Activated gamma-delta T cell treated with Interleukin-2 at 50 U/mL for 16 hours (primary cell): ENCODE measurements at regions not wholly inside any gene's neighbourhood (a gene's known extent, or its start where the extent isn't known, plus 50 kb on each side); places are given as distances from the start of the nearest gene placed in this dataset.
"Not testable (repeated sequence)": the region's sequence is repeated elsewhere in the genome, so short reads cannot be mapped to it uniquely, and the experiment has no call there.

Experiments
- DNase-seq: peaks from one replicate; pipeline ENCODE4 v3.0.0-alpha.2; 2020

DNA sequence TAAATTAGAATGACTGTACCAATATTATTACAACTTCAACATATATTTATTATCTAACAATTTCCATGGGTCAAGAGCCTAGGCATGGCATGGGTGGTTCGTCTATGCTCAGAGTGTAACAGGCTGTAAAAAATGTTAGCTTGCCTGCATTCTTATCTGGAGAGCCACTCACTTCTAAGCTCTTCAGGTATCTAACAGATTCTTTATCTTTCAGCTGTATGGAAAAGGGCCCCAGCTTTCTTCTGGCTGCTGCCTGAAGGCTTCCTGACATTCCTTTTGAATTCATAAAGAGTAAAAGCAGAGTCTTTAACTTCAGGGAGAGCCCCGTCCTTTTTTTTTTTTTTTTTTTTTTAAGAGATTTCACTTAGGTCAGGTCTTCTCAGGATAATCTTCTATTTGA lies 648.8 kb downstream of the NXPH1 start:
- DNase-seq, result no peak

DNA sequence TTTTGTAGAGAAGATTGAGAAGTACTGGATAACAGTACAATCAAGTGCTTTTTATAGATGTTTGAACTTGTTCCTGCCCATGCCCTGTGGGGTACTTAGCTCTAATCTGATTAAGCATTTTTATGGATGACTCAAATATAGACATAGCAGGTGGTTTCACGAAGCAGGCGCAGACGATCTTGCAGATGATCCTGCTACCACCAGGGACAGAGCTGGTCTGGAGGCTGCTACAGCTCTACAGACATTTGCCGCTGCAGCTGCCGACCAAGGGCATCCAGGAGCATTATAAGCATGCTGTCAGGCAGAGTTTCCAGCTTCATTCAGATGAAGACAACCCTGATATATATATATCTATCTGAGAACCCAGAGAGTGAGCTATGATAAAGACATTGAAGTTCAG lies 650.4 kb downstream of the NXPH1 start:
- DNase-seq, result no peak

DNA sequence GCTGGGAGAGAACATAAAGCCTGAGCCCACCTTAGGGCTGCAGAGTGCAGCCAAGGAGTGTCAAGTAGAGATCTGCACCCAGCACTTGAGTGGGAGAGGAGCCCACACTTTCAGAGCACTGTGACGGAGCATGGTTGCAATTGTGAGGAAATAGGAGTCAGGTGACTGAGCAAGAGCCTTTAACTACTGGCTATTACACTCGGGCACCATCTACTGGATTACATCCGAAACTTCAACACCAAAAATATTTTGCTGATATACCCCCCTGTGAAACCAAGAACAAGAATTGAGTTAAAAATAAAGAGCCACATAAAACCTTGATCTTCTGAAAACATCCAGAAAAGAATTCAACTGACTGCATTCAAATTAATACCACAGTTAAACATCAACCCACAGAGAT lies 657.9 kb downstream of the NXPH1 start:
- no peak for DNase-seq

DNA sequence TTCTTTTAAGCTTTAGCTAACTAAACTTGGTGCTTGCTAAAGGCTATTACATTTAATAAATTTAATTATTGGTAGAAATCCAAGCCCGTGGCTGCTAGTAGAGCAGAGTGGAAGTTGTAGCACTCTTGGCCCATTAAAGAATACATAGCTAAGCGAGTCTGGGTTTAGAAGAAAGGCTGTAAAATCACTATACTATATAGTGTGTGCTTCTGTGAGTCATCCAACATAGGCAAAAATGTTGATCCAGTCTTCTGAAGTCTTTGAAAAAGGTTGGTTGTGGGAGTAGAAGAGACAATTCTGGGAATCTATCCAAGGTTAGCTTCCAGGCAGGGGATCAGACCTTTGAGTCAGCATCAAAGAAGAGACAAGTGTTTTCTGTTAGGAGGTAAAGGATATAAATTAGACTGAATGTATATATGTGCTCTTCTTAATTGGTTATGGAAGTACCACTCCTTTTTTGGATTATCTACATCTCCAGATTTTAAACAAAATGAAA lies 664.2 kb downstream of the NXPH1 start:
- no peak for DNase-seq

DNA sequence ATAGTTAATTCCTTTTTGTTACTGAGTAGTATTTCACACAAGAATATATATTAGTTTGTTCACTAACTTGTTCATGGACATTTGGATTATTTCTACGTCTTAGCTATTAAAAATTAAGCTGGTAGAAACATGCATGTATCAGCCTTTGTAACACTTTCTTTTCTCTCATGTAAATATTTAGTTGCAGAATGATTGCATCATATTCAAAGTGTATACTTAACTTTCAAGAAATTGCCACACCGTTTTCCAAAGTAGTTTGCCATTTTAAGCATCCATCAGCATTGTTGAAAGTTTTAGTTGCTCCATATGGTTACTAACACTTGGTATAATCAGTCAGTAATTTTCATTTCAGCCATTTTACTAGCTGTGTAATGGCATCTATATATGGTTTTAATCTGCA lies 666.9 kb downstream of the NXPH1 start:
- DNase-seq, result no peak

DNA sequence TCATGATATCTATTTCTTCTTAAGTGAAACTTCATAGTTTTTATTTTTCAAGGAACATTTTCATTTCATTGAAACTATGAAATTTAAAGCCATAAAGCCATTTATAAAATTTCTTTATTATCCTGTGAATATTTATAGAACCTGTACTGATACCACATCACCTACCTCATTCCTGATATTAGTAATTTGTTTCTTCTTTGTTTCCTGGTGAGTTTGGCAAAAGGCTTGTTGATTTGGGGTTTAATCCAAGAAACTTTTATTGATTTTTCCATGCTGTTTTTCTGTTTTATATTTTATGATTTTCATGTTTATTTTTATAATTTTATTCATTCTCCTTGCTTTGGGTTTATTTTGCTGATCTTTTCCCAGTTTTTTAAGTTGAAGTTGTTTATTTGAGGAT lies 669.4 kb downstream of the NXPH1 start:
- DNase-seq, result no peak

DNA sequence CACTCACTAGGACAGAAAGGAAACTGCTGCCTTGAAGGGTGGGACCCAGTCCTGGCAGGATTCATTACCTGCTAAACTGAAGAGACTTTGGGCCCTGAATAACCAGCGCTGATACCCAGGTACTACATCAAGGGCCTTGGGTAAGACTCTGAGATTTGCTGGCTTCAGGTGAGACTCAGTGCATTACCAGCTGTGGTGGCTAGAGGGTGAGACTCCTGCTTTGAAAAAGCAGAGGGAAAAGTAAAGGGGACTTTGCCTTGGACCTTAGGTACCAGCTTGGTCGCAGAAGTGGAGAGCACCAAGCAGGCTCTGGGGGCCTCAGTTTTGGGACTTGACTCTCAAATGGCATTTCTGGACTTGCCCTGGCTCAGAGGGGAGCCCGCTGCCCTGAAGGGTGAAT lies 673.3 kb downstream of the NXPH1 start:
- no peak for DNase-seq

DNA sequence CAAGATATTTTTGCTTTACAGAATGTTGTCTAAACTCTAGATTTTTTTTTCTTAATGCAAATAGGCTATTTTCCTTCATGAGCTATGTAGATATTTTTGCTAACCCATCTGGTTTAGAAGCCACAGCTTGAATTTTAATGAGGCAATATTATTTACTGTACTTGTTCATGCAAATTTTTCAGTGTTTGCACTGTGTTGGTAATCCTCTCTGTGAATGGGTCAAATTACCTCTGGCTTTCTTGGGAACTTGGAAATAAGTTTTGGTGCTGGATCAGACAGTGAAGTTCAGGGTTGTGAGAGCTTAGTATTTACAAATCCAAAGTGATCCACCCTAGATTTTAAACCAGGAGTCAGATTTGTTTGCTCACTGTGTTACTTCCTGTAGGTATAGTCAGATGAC lies 686.9 kb downstream of the NXPH1 start:
- no peak for DNase-seq

DNA sequence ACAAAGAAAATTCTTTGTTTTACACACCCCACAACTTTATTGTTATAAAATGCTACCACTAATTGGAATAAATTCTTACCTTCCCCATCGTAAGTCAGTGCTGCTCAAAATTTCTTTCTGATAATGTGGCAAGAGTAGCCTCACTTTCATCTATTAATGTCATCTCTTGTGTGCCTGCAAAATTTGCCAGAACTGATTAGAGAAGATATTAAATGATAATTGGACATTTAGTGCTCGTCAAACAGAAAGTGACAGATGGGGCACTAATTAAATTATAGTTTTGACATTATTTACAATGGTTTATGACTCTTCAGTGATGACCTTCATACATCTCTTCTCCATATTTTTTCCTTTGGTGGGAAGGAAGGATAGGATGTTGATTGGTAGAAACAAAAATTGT lies 690.9 kb downstream of the NXPH1 start:
- DNase-seq, result no peak

DNA sequence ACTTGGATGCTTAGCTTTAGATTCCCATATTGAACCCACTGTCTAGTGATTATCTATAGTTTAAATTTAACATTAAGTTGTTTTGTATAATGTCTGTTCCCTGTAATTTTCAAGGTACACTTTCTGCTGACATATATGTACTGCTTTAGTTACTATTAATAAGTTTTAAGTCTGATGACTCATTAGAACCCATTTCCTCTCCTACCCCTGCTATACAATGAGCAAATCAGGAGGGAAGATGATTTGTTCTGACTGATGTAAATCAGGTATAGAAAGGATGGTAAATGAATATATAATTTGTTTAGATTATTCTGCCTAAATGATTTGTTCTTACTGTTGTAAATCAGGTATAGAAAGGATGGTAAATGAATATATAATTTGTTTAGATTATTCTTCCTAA lies 691.8 kb downstream of the NXPH1 start:
- no peak for DNase-seq

DNA sequence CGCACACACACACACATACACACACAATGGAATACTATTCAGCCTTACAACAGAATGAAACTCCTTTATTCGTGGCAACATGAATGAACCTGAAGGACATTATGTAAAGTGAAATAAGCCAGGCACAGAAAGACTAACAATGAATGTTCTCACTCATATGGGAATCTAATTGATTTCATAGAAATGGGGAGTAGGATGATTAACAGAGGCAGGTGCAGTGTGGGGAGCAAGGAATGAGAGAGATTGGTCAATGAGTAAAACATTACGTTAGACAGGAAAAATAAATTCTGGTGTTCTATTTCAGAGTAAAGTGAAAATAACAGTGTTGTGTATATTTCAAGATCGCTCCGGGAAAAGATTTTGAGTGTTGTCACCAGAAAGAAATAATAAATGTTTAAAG lies 694.5 kb downstream of the NXPH1 start:
- DNase-seq, result no peak

DNA sequence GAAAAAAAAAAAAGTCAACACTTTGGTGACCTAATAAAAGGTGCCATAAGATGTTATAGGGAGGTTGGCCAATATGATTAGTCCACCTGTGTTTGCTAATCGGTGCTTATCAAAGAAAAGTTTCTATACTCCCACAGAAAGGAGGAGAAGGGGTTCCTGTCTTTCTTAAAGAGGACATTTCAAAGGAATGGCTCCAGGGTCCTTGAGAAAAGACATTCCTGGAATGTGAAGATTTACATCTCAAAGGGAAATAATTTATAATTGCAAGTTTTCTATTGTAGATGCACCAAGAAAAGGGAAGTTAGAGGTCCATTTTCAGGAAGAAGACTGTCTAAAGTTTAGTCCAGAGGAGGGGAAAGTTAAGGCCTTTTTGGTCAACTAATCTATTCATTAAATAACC lies 715.3 kb downstream of the NXPH1 start:
- no peak for DNase-seq

DNA sequence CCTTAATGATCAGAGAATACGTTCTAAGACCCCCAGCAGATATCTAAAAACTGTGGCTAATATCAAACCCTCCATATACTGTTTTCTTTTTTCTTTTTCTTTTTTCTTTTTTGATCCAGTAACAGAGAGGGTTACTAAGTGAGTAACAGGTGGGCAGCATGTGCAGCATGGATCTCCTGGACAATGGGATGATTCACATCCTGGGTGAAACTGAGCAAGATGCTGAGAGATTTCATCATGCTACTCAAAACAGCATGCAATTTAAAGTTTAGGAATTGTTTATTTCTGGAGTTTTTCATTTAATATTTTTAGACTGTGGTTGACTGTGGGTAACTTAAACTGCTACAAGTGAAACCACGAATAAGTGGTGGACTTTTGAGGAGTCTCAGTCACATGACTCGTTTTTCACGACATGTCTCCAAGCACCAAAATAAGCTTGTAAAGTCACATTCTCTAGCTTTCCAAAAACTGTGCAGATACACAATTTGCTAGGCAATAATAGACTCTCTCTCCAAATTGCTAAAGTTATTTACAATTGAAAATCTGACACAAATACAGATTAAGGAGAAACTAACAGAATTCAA lies 716.2 kb downstream of the NXPH1 start:
- DNase-seq, result no peak

DNA sequence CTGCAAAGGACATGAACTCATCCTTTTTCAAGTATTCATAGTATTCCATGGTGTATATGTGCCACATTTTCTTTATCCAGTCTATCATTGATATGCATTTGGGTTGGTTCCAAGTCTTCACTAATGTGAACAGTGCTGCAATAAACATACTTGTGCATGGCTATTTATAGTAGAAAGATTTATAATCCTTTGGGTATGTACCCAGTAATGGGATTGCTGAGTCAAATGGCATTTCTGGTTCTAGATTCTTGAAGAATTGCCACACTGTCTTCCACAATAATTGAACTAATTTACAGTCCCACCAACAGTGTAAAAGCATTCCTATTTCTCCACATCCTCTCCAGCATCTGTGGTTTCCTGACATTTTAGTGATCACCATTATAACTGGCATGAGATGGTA lies 730.3 kb downstream of the NXPH1 start:
- not testable (repeated sequence) for DNase-seq

DNA sequence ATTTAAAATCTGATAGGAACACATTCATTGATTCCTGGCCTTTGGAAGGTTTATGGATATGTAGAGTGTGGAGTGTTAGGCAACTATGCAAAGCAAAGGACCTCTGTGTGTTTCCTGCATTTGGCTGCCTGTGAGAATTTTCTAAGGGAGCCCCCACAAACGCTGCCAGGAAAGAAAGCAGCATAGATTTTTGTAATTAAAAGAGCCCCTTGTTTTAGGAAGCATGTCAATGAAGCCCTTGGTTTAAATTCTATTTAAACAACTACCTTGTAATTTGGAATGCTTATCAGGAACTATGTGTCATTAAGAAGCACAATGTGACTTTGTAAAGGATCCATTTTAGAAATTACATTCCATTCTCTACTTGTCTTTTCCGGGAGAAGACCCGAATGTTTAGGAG lies 742.5 kb downstream of the NXPH1 start:
- DNase-seq, result no peak

DNA sequence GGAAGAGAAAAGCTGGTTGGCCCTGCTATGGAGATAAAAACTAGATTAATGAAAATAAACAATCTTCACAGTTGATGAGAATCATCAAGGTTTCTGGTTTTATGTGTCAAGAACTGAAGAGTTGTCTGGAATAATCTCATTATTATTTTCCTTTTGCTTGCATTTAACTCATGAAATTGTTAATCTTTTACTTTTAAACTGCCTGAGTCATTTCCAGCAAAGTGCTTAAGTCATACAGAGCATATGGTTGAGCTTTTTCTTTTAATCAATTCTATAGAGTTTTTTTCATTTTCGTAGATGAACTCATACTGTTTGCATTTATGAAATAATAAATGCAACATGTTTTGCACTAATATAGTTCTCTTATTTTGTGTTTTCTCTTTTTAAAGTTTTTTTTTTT lies 747.9 kb downstream of the NXPH1 start:
- DNase-seq, result no peak

DNA sequence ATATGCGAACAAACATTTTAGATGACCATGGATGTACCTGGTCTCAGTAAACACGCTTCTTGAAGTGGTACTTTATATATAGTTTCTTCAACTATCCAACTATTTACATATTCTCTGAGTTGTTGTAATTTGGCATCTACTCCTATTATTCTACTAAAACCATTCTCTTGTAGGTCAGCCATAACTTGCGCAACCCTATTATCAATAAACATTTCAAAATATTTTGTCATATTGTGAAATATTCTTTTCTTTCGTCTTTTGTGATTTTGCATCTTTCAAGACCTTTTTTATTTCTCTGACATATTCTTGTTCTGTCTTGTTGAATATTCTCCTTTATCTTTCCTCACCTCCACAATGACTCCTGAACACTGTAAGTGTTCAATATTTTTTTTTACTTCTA lies 753.3 kb downstream of the NXPH1 start:
- no peak for DNase-seq

DNA sequence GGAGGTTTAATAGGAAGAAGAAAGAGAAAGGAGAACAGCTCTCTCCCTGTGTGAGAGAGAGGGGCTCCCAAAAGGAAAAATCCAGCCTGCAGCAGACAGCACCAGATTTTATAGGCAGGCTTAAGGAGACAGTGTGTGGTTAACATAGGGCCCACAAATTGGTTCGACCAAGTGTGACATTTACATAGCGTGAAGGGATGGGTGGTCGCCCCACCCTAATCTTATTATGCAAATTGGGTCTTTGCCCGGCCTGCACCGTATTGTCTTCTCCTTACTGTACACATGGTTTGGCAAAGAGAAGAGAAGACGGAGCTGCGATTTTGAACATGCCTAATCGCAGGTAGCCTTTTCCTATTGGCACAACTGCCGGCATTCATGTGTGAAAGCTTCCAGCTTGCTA lies 756.3 kb downstream of the NXPH1 start:
- DNase-seq, result no peak

DNA sequence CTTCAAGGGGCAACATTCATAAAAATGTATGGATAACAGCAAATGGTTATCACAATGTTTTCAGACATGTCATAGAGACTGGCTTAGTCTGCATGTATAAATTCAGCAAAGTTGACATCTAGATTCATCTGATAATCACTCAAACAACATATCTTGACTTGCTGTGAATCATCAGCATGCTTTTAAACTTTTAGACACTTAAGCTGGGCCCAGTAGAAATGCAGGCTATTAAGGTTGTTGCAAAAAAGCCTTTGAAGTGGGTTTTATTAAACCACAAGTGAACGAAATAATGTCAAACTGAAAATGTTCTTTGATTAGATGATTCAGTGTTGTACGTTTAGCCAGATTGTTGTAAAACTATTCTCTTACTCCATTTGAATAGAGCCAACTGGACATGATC lies 759.6 kb downstream of the NXPH1 start:
- DNase-seq, result no peak

DNA sequence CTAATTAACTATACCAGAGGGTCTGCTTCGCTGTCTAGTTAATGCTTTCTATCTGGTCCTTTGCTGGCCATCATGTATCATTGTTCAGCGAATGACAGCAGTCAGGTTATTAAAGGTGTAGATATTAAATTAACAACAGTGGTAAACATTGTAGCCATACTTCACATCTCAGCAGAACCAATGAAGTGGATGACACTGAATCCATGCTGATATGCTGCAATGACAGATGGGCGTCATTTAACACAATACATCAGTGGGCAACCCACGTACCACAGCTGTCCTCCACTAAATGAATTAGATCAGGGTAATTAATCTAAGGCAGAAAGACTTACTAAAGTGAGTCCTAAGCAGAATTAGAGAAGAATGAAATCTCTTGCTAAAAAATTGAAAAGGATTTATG lies 767.2 kb downstream of the NXPH1 start:
- no peak for DNase-seq

DNA sequence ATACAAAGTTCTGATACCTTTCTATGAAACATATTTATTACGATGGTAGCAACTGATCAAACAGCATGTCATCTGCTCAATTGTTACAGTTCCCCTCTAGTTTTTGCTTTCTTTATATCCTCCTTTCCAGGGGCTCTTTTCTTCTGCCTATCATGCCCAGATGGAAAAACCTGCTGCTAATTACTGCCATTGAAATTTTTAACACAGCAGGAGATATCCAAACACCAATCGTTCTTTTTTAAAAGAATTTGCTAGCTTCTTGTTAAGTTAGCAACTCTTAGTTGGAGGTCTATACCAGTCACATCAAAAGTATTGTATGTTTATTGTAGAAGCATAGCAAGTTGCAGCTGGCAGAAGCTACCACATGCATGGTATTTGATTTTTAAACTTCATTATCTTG lies 768.5 kb downstream of the NXPH1 start:
- no peak for DNase-seq

DNA sequence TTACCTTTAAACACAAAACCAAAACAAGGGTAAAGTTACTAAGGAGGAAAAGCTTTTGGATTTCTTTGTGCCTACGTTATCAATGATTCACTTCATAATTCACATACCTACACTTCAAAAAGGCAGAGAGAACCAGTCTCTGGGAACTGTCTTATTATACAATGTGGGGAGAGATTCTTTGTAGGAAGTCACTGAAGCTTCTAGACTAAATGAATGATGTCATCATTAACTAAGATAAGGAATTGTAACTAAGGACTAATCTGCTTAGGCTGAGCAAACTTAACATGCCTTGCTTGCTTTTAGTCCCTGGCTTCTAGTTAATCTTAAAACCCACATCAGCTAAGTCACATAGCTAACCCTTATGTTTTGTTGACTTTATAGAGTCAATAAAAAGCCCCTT lies 771.2 kb downstream of the NXPH1 start:
- DNase-seq, result no peak

DNA sequence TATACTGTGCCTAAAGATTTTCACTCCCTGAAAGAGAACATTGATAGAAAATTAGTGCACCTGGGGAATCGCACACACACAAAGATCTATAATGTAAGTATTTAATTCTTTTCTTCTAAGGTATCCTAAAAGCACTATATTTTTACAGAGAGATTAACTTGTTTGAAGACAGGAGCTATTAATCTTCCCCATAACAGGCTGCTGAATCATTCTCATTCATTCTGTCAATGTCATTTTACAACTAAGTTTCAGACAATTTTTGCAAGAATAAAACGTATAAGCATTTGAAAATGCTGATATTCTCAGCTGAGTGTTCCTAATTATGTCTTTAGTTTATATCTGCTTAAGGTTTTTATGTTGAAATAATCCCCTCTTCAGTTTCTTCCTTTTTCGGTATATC lies 776.7 kb downstream of the NXPH1 start:
- no peak for DNase-seq

DNA sequence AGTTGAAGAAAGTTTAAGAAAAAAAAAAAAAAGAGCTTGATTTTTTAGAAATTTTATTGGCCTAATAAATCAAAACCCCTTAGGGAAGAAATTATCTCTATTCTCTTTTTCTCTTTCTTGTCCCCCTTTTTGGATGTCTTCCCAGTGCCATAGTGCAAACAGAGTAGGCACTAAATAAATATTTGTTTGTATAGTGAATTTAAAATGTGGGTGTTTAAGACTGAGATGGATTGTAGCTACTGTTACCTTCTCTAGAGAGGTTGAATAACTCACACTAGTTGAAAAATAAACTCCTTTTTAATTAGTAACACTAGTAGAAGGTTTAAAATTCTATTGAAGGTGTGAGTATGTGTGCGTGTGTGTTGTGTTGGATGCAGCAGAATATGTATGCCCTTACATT lies 783.8 kb downstream of the NXPH1 start:
- DNase-seq, result no peak

DNA sequence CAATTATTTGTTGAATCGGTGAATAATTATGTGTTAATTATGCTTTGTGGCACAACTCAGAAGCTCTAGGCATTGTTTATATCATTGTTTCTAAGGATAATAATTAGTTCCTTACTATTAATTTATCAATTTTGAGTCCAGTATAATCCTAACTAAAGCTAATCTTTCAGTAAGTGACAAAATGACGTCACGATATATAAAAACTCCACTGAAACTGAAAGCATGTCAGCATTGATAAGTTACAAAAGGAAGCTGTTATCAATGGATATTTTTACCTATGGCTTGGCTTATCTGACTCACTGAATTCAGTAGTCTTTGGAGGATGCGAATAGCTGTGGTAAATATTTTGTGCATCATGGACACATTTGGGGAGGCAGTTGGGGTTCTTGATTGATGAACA lies 793.1 kb downstream of the NXPH1 start:
- no peak for DNase-seq

DNA sequence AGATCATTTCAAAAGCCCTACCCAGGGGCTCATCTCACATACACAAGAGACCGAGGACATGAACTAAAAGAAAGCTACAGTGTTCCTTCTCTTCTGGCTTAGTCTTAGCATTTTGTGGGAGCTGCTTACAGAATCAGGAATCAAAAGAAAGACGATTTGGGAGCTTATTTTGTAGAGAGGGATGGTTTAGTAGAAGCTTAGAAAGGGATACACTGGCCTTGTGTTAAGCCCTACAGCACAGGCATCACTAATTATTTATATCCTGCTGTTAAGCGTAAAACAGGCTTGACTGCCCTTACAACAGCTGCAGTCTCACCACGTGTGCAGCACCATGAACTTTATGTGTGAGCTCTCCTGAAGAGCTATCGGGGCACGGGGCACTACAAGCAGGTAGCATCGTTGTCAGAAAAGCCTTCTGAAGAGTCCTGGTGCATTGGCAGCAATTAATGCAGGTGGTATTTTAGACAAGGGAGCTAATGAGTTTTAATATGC lies 798.3 kb downstream of the NXPH1 start:
- DNase-seq, result no peak
